HUDEP-2 (cell line): ENCODE measurements at regions not wholly inside any gene's neighbourhood (a gene's known extent, or its start where the extent isn't known, plus 50 kb on each side); places are given as distances from the start of the nearest gene placed in this dataset.

ENCODE experiments used
- DNase-seq, 76 experiments: peaks; one replicate each; lab custom pipeline; 2025; ENCODE audit not compliant: unreplicated experiment in 76 of 76; lab: John Stamatoyannopoulos, UW

GRCh38 chr1:114342376-114342775 is 168.6 kb downstream of the TRIM33 start:
- DNase-seq: no peak

- DNase-seq: no peak
These were observed 169.1 kb downstream of the TRIM33 start for GRCh38 chr1:114341856-114342255.

GRCh38 chr1:114341299-114341698 is 169.7 kb downstream of the TRIM33 start:
- DNase-seq: no peak

- no peak for DNase-seq
These were observed 170.1 kb downstream of the TRIM33 start for GRCh38 chr1:114340892-114341291.

GRCh38 chr1:114339379-114339778 is 171.6 kb downstream of the TRIM33 start:
- DNase-seq: no peak

- DNase-seq: no peak
These were observed 172.7 kb downstream of the TRIM33 start for GRCh38 chr1:114338191-114338890.

GRCh38 chr1:114337417-114337816 is 173.6 kb downstream of the TRIM33 start:
- DNase-seq: no peak

GRCh38 chr1:114336360-114336759 is 174.6 kb downstream of the TRIM33 start:
- no peak for DNase-seq

- DNase-seq: no peak
These were observed 175.7 kb downstream of the TRIM33 start for GRCh38 chr1:114335273-114335672.

GRCh38 chr1:114334297-114334696 is 176.7 kb downstream of the TRIM33 start:
- DNase-seq: no peak

- no peak for DNase-seq
These were observed 177.3 kb downstream of the TRIM33 start for GRCh38 chr1:114333690-114334089.

- no peak for DNase-seq
These were observed 178.3 kb upstream of the SYT6 start for GRCh38 chr1:114331936-114332335.

- DNase-seq: no peak
These were observed 176.8 kb upstream of the SYT6 start for GRCh38 chr1:114330451-114330983.

- no peak for DNase-seq
These were observed 174.8 kb upstream of the SYT6 start for GRCh38 chr1:114328361-114328904.

- DNase-seq: no peak
These were observed 170.9 kb upstream of the SYT6 start for GRCh38 chr1:114324662-114324965.

GRCh38 chr1:114323959-114324661 is 170.4 kb upstream of the SYT6 start:
- no peak for DNase-seq

- no peak for DNase-seq
These were observed 169.1 kb upstream of the SYT6 start for GRCh38 chr1:114322734-114323133.

GRCh38 chr1:114322207-114322606 is 168.5 kb upstream of the SYT6 start:
- no peak for DNase-seq

- DNase-seq: no peak
These were observed 166.9 kb upstream of the SYT6 start for GRCh38 chr1:114320586-114320985.

- DNase-seq: no peak
These were observed 165.7 kb upstream of the SYT6 start for GRCh38 chr1:114319418-114319817.

GRCh38 chr1:114318961-114319360 is 165.3 kb upstream of the SYT6 start:
- DNase-seq: no peak

- DNase-seq: no peak
These were observed 162.5 kb upstream of the SYT6 start for GRCh38 chr1:114316204-114316603.
